Natural killer cell (primary cell): ENCODE measurements at regions not wholly inside any gene's neighbourhood (a gene's known extent, or its start where the extent isn't known, plus 50 kb on each side); places are given as distances from the start of the nearest gene placed in this dataset.

Source experiments
- ATAC-seq, 3 donors: fragments of 150-1000 bp in 2 of 3; fragments of 200-7000 bp in 1 of 3; cut with Tn5 transposase; 1 replicate in 1 of 3; 2 replicates in 2 of 3; pipeline ENCODE4 v1.10.0; 2021; ENCODE audit warnings: mild to moderate bottlenecking in 2 of 3, moderate library complexity in 2 of 3
- DNase-seq, 2 donors: peaks; one replicate each; pipeline versions ENCODE4 v3.0.0 to v3.0.0-alpha.2; 2013 to 2021; ENCODE audit warnings: mixed read lengths in 1 of 2
- H3K27ac ChIP-seq: one replicate; pipeline ENCODE4 v1.5.1; 2013; ENCODE audit warnings: mild to moderate bottlenecking, low read length
- H3K27me3 ChIP-seq: one replicate; pipeline ENCODE4 v1.6.1; 2013; ENCODE audit warnings: low read length; ENCODE audit not compliant: control insufficient read depth, insufficient read depth
- H3K36me3 ChIP-seq: one replicate; pipeline ENCODE4 v1.6.1; 2013; ENCODE audit warnings: low read length; ENCODE audit not compliant: control insufficient read depth, insufficient read depth
- H3K4me1 ChIP-seq: one replicate; pipeline ENCODE4 v1.6.1; 2013; ENCODE audit warnings: low read length; ENCODE audit not compliant: control insufficient read depth, insufficient read depth
- H3K4me3 ChIP-seq: one replicate; pipeline ENCODE4 v1.5.1; 2013; ENCODE audit warnings: low read length
- H3K9me3 ChIP-seq: one replicate; pipeline ENCODE4 v1.6.1; 2013; ENCODE audit warnings: low read length; ENCODE audit not compliant: control insufficient read depth, insufficient read depth
- H3K27ac Mint-ChIP-seq, 2 donors: one replicate each; pipeline ENCODE4 v1.8.0; 2022; ENCODE audit warnings: mild to moderate bottlenecking in 2 of 2, mixed read lengths in 2 of 2, moderate library complexity in 1 of 2
- H3K27me3 Mint-ChIP-seq, 2 donors: one replicate each; pipeline ENCODE4 v1.8.0; 2022; ENCODE audit warnings: low read depth in 2 of 2, mixed read lengths in 2 of 2
- H3K36me3 Mint-ChIP-seq: one replicate; pipeline ENCODE4 v1.8.0; 2022; ENCODE audit warnings: mixed read lengths
- H3K4me1 Mint-ChIP-seq, 2 donors: one replicate each; pipeline ENCODE4 v1.8.0; 2022; ENCODE audit warnings: mixed read lengths in 2 of 2
- H3K4me3 Mint-ChIP-seq: one replicate; pipeline ENCODE4 v1.8.0; 2022; ENCODE audit warnings: mild to moderate bottlenecking, moderate library complexity, mixed read lengths
- H3K9me3 Mint-ChIP-seq, 2 donors: one replicate each; pipeline ENCODE4 v1.8.0; 2022; ENCODE audit warnings: mixed read lengths in 2 of 2
- CTCF ChIP-seq: fragments of 200-600 bp; IDR thresholded peaks from one replicate; pipeline ENCODE4 v1.8.0; 2022; ENCODE audit warnings: antibody characterized with exemption
- WGBS: methylation state at CpG from one replicate; pipeline ENCODE4 v1.1.7; 2013; ENCODE audit warnings: missing lambda C conversion rate; ENCODE audit not compliant: insufficient coverage; 5-methylcytosine and 5-hydroxymethylcytosine counted together
- intact Hi-C: fragments of 100-400 bp; cut with micrococcal nuclease; formaldehyde crosslinking; loops from one replicate; pipeline ENCODE4 v1.14.2; 2022

- Mint-ChIP-seq H3K27ac (no peak overlapping the region), H3K27me3 (no peaks in the 10 kb centered on the region), H3K36me3 (no peaks in the 10 kb centered on the region), H3K4me3 (no peak overlapping the region), H3K9me3 (no peaks in the 10 kb centered on the region), H3K4me1 (peaks cover 0 to 8% of the 10 kb centered on the region in 2 donors)
- Histone ChIP-seq H3K9me3 (no peaks in the 10 kb centered on the region), H3K4me1 (no peaks in the 10 kb centered on the region), H3K27me3 (no peaks in the 10 kb centered on the region), H3K36me3 (no peaks in the 10 kb centered on the region), H3K27ac (no peak overlapping the region), H3K4me3 (no peak overlapping the region)
- no peak for TF ChIP-seq CTCF
- intact Hi-C loops: no loop called here
- DNase-seq (no peak), ATAC-seq (no peak)
- WGBS: 100% methylated on average over 2 of the region's 2 CpGs
Measured at GRCh38 chr1:91623020-91623419, 122.4 kb downstream of the CDC7 start.

- Histone ChIP-seq H3K4me3 (no peak overlapping the region), H3K27me3 (no peaks in the 10 kb centered on the region), H3K36me3 (no peaks in the 10 kb centered on the region), H3K27ac (no peak overlapping the region), H3K9me3 (no peaks in the 10 kb centered on the region), H3K4me1 (no peaks in the 10 kb centered on the region)
- intact Hi-C loops: no loop called here
- TF ChIP-seq CTCF: no peak
- ATAC-seq (no peak), DNase-seq (no peak)
- H3K9me3 Mint-ChIP-seq: no peaks in the 10 kb centered on the region
- H3K27me3 Mint-ChIP-seq: no peaks in the 10 kb centered on the region
- no peak overlapping the region for H3K27ac Mint-ChIP-seq
- no peak overlapping the region for H3K4me3 Mint-ChIP-seq
- WGBS: 98% methylated on average over 4 of the region's 4 CpGs
- no peaks in the 10 kb centered on the region for H3K36me3 Mint-ChIP-seq
- peaks cover 0 to 8% of the 10 kb centered on the region in 2 donors for H3K4me1 Mint-ChIP-seq
Measured at GRCh38 chr1:91624331-91624730, 123.7 kb downstream of the CDC7 start.
